Transverse colon (tissue), 4 donors: ENCODE measurements at regions not wholly inside any gene's neighbourhood (a gene's known extent, or its start where the extent isn't known, plus 50 kb on each side); places are given as distances from the start of the nearest gene placed in this dataset.

Experiments
- DNase-seq: peaks from one replicate; pipeline ENCODE4 v3.0.0-alpha.2; 2019
- H3K27ac ChIP-seq, 4 donors: fragments of 200-600 bp; sonication (generic); 2 replicates each; pipeline ENCODE4 v1.5.1; 2016 to 2018; ENCODE audit warnings: inconsistent platforms in 4 of 4
- H3K27me3 ChIP-seq: fragments of 200-600 bp; sonication (generic); 2 replicates; pipeline ENCODE4 v1.5.1; 2017; ENCODE audit warnings: inconsistent platforms
- H3K36me3 ChIP-seq, 4 donors: fragments of 200-600 bp; sonication (generic); 2 replicates each; pipeline ENCODE4 v1.5.1; 2017 to 2019; ENCODE audit warnings: inconsistent platforms in 4 of 4
- H3K4me1 ChIP-seq, 4 donors: fragments of 200-600 bp; sonication (generic); 2 replicates each; pipeline ENCODE4 v1.5.1; 2017 to 2020; ENCODE audit warnings: inconsistent platforms in 4 of 4
- H3K4me3 ChIP-seq, 4 donors: fragments of 200-600 bp; sonication (generic); 1 replicate in 1 of 4; 2 replicates in 3 of 4; pipeline versions ENCODE4 v1.5.1 to v1.6.1; 2017 to 2019; ENCODE audit warnings: inconsistent platforms in 4 of 4
- H3K9me3 ChIP-seq, 2 donors: fragments of 200-600 bp; sonication (generic); 2 replicates each; pipeline ENCODE4 v1.5.1; 2017 to 2019; ENCODE audit warnings: inconsistent platforms in 2 of 2
- EP300 ChIP-seq: sonication (generic); formaldehyde crosslinking; IDR thresholded peaks from one replicate; pipeline ENCODE4 v1.6.1; 2017; ENCODE audit warnings: antibody characterized with exemption, low read depth
- POLR2A ChIP-seq: fragments of 450-650 bp; IDR thresholded peaks from one replicate; pipeline ENCODE4 v1.6.1; 2016; ENCODE audit warnings: antibody characterized with exemption, mild to moderate bottlenecking, moderate library complexity
- POLR2AphosphoS5 ChIP-seq, 3 donors: sonication (generic); formaldehyde crosslinking; IDR thresholded peaks; one replicate each; pipeline ENCODE4 v1.6.1; 2016; ENCODE audit warnings: antibody characterized with exemption in 3 of 3
- whole genome bisulfite sequencing, 2 donors: methylation state at CpG; one replicate each; pipeline ENCODE4 v1.1.5; 2018; ENCODE audit warnings: low coverage in 1 of 2; 5-methylcytosine and 5-hydroxymethylcytosine counted together
- in situ Hi-C, 4 donors: fragments of 200-750 bp; cut with MboI; loops; one replicate each; pipeline versions ENCODE4 v1.15.0 to v1.15.1; 2017; ENCODE audit warnings: low sequenced_read_pairs in 3 of 4, low pct_ligation_motif_present in 1 of 4, low pct_unique_long_range_greater_than_20kb in 1 of 4
- intact Hi-C: fragments of 100-400 bp; cut with DNase I; formaldehyde crosslinking; loops from one replicate; pipeline ENCODE4 v1.15.1; 2023; ENCODE audit warnings: low total_unique reads
- TF ChIP-seq, protein P1 (sequence below), 5 experiments: fragments of 200-600 bp in 3 of 5; fragments of 450-650 bp in 2 of 5; sonication (generic) in 3 of 5; IDR thresholded peaks; 1 replicate in 2 of 5; 2 replicates in 3 of 5; pipeline ENCODE4 v1.5.1; 2016 to 2017; ENCODE audit warnings: antibody characterized with exemption in 5 of 5, inconsistent platforms in 3 of 5, mild to moderate bottlenecking in 2 of 5, moderate library complexity in 1 of 5

DNA sequence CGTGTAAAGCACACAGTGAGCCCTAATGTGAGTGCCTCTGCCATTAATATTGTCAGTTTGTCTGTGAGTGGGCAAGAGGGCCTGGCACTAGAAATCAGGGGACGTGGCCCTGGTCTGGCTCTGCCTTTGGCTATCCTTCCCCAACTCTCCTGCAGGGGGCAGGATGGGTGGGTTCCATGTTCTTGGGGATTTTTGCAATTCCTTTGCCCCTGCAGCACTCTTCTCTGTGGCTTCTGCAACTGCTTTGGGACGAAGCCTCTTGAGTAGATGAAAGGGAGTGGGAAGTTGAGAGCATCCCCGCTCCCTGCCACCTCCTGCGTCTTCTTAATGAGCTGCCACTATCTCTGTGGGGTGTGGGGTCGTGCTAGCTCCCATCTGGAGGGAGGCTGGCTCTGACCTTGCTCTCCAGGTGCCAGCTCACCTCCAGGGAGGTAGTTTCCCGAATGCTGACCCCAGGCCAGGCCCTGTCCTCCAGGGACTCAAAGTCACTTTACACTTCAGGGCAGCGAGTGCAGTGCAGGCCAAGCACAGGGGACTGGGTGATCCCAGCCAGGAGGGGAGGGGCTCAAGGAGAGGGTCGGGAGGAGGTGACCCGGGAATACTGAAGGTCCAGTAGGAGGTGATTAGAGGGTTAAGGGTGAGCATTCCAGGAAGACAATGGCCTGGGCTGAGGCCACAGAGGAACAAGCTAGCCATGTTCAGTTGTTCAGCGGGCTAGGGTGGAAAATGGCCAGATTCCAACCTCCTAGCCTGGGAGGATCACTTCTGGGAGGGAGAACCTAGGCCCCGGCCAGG is 121.0 kb upstream of the NLRP1 start:
- Histone ChIP-seq H3K9me3 (no peaks in the 10 kb centered on the region), H3K36me3 (no peaks in the 10 kb centered on the region), H3K27ac (no peak overlapping the region), H3K27me3 (peaks cover 11% of the 10 kb centered on the region), H3K4me3 (no peak overlapping the region), H3K4me1 (no peaks in the 10 kb centered on the region)
- intact Hi-C loops (loop anchor here (10.0 kb wide), 1 partner anchor 130 kb away; no protein-coding TSS in a partner anchor), in situ Hi-C loops (loop anchor here in 1 of 4 donors (10.0 kb wide), 1 partner anchor 120 kb away; the partner anchor contains the start of gene NLRP1)
- no peak for DNase-seq
- no peak for TF ChIP-seq EP300
- TF ChIP-seq, protein P1, sequence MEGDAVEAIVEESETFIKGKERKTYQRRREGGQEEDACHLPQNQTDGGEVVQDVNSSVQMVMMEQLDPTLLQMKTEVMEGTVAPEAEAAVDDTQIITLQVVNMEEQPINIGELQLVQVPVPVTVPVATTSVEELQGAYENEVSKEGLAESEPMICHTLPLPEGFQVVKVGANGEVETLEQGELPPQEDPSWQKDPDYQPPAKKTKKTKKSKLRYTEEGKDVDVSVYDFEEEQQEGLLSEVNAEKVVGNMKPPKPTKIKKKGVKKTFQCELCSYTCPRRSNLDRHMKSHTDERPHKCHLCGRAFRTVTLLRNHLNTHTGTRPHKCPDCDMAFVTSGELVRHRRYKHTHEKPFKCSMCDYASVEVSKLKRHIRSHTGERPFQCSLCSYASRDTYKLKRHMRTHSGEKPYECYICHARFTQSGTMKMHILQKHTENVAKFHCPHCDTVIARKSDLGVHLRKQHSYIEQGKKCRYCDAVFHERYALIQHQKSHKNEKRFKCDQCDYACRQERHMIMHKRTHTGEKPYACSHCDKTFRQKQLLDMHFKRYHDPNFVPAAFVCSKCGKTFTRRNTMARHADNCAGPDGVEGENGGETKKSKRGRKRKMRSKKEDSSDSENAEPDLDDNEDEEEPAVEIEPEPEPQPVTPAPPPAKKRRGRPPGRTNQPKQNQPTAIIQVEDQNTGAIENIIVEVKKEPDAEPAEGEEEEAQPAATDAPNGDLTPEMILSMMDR (IDR thresholded peaks at IDR 0.05), result peak in 2 of 5 experiments; percentile 11 to 14
- 60 to 69% methylated on average over 1 to 12 of the region's 12 CpGs for WGBS, 2 donors

DNA sequence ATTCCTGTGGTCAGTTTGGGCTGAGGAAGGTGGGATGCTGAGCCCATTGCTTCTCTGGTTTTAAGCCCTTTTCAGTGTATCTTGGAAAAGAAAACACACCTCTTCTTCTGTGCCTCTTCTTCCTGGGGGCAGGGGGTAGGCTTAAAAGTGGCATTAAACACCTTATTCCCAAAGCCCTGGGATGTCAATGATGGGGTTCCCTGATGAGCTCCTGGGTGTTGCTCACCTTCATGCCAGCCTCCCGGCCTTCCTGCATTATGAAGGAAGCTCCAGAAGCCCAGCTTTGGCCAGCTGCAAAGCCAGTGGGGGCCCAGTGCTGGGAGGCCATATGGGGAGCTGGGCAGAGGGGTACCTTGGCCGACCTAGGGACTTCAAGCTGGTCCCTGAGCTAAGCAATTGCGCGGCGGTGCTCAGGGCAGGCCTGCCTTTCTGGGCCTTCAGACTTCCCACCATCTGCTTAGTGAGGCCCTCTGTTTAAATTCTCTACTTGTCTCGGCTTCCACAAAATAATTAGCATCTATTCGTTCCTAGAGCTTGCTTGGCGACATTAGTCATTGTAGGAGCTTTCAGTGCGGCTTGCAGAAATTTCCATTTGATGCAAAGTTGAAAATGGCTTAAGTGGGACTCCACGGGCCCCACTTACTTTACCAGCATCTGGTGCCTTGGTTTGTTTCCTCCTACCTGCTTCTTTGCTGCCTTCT is 121.7 kb upstream of the NLRP1 start:
- in situ Hi-C loops (loop anchor here in 1 of 4 donors (10.0 kb wide), 1 partner anchor 121 kb away; the partner anchor contains the start of gene NLRP1), intact Hi-C loops (loop anchor here (10.0 kb wide), 1 partner anchor 129 kb away; no protein-coding TSS in a partner anchor)

DNA sequence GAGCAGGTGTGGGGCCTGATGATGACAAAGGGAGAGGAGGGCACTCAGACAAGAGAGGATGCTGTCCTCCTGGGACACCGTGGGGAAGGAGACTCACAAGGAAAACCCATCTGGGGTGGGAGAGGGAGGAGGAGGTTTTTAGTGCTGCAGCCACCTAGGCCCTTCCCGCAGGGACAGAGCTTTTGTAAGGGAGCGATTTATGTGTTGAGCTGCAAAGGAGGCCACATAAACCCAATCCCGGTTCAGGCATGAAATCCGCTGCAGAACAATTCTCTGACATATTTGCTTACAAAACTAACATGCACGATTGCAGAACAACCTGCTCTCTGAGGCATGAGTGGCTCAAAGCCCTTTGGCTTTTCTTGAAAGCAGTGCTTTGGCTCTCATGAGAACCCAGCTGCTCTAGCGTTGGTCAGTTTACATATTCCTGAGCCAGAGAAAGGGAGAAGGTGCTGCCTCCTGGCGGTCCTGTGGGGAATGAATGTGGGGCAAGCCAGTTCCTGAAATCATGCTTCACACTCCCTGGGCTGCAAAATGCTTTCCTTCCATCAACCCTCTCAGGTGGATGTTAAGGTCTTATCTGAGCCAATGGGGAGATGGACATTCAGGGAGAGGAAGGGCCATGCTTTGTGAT is 122.4 kb upstream of the NLRP1 start:
- peaks cover 8% of the 10 kb centered on the region for H3K27me3 ChIP-seq
- no peak overlapping the region for H3K4me3 ChIP-seq
- no peaks in the 10 kb centered on the region for H3K9me3 ChIP-seq
- H3K36me3 ChIP-seq, result no peaks in the 10 kb centered on the region
- no peak for TF ChIP-seq POLR2AphosphoS5 (IDR thresholded peaks at IDR 0.05)
- TF ChIP-seq, protein P1 (IDR thresholded peaks at IDR 0.05), result peak; percentile 52 to 67 (median 65)
- in situ Hi-C loops, result loop anchor here in 1 of 4 donors (10.0 kb wide), 1 partner anchor 122 kb away; the partner anchor contains the start of gene NLRP1
- peak; percentile 63 for DNase-seq
- no peaks in the 10 kb centered on the region for H3K4me1 ChIP-seq
- intact Hi-C loops, result loop anchor here (10.0 kb wide), 1 partner anchor 128 kb away; no protein-coding TSS in a partner anchor
- WGBS, 2 donors, result 20 to 48% methylated on average over 3 to 8 of the region's 8 CpGs
- H3K27ac ChIP-seq, result no peak overlapping the region

More for the DNA sequence above, 121.7 kb upstream of the NLRP1 start:
- Histone ChIP-seq H3K4me3 (no peak overlapping the region), H3K27ac (no peak overlapping the region), H3K36me3 (no peaks in the 10 kb centered on the region), H3K4me1 (no peaks in the 10 kb centered on the region), H3K9me3 (no peaks in the 10 kb centered on the region), H3K27me3 (peaks cover 5% of the 10 kb centered on the region)
- no peak for DNase-seq
- WGBS, 2 donors, result 86 to 100% methylated on average over 4 to 10 of the region's 10 CpGs
- TF ChIP-seq POLR2A (no peak), POLR2AphosphoS5 (IDR thresholded peaks at IDR 0.05) (no peak), EP300 (no peak)
- TF ChIP-seq, protein P1 (IDR thresholded peaks at IDR 0.05), result no peak

DNA sequence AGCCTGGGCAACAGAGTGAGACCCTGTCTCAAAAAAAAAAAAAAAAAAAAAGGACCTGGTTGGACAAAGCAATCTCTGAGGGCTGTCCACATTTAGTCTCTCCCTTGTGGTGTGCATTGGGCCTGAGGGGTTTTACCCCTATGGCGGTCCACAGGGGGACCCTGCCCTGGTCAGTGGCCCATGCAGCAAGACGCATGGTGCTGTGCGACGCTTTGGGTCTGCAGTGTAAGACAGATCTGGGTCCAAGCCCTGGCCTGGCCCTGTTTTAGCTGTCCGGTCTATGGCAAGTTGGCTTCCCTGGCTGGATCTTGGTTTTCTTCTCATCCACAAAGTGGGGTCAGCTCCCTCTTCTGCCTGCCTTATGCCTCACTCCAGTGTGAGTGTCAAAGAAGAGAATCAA is 123.2 kb upstream of the NLRP1 start:
- in situ Hi-C loops (loop anchor here in 1 of 4 donors (10.0 kb wide), 1 partner anchor 123 kb away; the partner anchor contains the start of gene NLRP1), intact Hi-C loops (loop anchor here (10.0 kb wide), 1 partner anchor 127 kb away; no protein-coding TSS in a partner anchor)
- peaks cover 16% of the 10 kb centered on the region for H3K27me3 ChIP-seq
- no peaks in the 10 kb centered on the region for H3K4me1 ChIP-seq
- H3K9me3 ChIP-seq, result no peaks in the 10 kb centered on the region
- no peak overlapping the region for H3K27ac ChIP-seq
- H3K36me3 ChIP-seq, result no peaks in the 10 kb centered on the region
- H3K4me3 ChIP-seq, result no peak overlapping the region
- WGBS, 2 donors, result 96% methylated on average over 5 of the region's 5 CpGs; no CpG with 5 or more reads in 1 of the 2 donors
- TF ChIP-seq, protein P1 (IDR thresholded peaks at IDR 0.05), result no peak
- TF ChIP-seq EP300 (no peak), POLR2A (no peak), POLR2AphosphoS5 (IDR thresholded peaks at IDR 0.05) (no peak)
- DNase-seq, result no peak
